Cardiac muscle cell (in vitro differentiated cells and primary cell): ENCODE measurements at regions not wholly inside any gene's neighbourhood (a gene's known extent, or its start where the extent isn't known, plus 50 kb on each side); places are given as distances from the start of the nearest gene placed in this dataset.

ENCODE experiments used
- DNase-seq, 2 donors: peaks; one replicate each; pipeline versions ENCODE4 v3.0.0 to v3.0.0-alpha.2; 2010 to 2017; ENCODE audit warnings: low read depth in 1 of 2, low spot score in 1 of 2
- H3K27ac ChIP-seq: fragments of 200-600 bp; sonication (generic); 2 replicates; pipeline ENCODE4 v1.5.1; 2016
- H3K27me3 ChIP-seq: fragments of 200-600 bp; sonication (generic); 2 replicates; pipeline ENCODE4 v1.6.0; 2016; ENCODE audit warnings: control low read depth
- H3K36me3 ChIP-seq: fragments of 200-600 bp; sonication (generic); 2 replicates; pipeline ENCODE4 v1.5.1; 2016; ENCODE audit warnings: control low read depth
- H3K4me1 ChIP-seq: fragments of 200-600 bp; sonication (generic); 2 replicates; pipeline ENCODE4 v1.8.1; 2017; ENCODE audit warnings: low read depth, mild to moderate bottlenecking, mixed run types
- H3K4me3 ChIP-seq: fragments of 200-600 bp; sonication (generic); 2 replicates; pipeline ENCODE4 v1.5.1; 2016; ENCODE audit warnings: mild to moderate bottlenecking
- H3K9me3 ChIP-seq: fragments of 200-600 bp; sonication (generic); 2 replicates; pipeline ENCODE4 v1.5.1; 2017; ENCODE audit warnings: low read depth, mild to moderate bottlenecking, control low read depth
- TF ChIP-seq, protein P1 (sequence below): IDR thresholded peaks from 2 replicates; pipeline ENCODE4 v1.5.1; 2012; ENCODE audit warnings: low read depth, mild to moderate bottlenecking, low read length

DNA sequence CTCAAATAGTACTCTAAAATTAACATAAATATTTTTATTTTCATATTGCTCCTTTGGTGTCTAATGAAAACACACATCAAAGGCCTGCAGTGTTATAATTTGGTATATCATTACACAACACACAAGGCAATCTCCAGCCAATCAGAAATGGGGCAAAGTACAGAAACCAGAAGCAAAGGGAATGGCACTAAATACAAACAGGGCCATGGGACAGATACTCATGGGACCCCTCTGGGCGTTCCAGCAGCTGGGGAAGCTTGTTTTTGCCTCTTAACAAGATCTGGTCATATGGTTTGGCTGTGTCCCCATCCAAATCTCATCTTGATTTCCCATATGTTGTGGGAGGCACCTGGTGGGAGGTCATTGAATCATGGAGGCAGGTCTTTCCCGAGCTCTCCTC lies 551.8 kb upstream of the NRP1 start:
- Histone ChIP-seq H3K9me3 (no peaks in the 10 kb centered on the region), H3K27ac (no peak overlapping the region), H3K4me1 (peaks cover 4% of the 10 kb centered on the region), H3K27me3 (no peaks in the 10 kb centered on the region), H3K36me3 (no peaks in the 10 kb centered on the region), H3K4me3 (no peak overlapping the region)
- DNase-seq, result no peak
- TF ChIP-seq, protein P1, sequence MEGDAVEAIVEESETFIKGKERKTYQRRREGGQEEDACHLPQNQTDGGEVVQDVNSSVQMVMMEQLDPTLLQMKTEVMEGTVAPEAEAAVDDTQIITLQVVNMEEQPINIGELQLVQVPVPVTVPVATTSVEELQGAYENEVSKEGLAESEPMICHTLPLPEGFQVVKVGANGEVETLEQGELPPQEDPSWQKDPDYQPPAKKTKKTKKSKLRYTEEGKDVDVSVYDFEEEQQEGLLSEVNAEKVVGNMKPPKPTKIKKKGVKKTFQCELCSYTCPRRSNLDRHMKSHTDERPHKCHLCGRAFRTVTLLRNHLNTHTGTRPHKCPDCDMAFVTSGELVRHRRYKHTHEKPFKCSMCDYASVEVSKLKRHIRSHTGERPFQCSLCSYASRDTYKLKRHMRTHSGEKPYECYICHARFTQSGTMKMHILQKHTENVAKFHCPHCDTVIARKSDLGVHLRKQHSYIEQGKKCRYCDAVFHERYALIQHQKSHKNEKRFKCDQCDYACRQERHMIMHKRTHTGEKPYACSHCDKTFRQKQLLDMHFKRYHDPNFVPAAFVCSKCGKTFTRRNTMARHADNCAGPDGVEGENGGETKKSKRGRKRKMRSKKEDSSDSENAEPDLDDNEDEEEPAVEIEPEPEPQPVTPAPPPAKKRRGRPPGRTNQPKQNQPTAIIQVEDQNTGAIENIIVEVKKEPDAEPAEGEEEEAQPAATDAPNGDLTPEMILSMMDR, result no peak

DNA sequence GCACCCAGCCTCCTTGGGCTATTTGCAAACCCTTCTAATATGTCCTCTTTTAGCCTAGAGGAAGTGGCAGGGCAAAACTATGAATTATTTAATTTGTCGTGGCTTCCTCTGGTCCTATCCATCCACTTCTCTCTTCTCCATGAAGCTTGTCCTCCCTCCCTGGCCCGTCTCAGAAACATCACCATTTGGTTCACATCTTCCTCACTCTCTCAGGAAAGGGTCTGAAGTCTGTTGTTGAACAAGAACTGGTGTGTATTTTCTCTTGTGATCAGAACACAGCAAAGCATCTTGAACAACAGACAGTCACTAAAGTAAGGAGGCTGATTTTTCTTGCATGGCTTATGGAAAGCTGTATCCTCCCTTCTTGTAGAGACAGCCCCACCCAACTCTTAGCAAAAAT lies 550.1 kb upstream of the NRP1 start:
- Histone ChIP-seq H3K27ac (no peak overlapping the region), H3K4me3 (no peak overlapping the region), H3K9me3 (no peaks in the 10 kb centered on the region), H3K4me1 (peaks cover 2% of the 10 kb centered on the region), H3K27me3 (no peaks in the 10 kb centered on the region), H3K36me3 (no peaks in the 10 kb centered on the region)
- TF ChIP-seq, protein P1, result no peak
- no peak for DNase-seq

DNA sequence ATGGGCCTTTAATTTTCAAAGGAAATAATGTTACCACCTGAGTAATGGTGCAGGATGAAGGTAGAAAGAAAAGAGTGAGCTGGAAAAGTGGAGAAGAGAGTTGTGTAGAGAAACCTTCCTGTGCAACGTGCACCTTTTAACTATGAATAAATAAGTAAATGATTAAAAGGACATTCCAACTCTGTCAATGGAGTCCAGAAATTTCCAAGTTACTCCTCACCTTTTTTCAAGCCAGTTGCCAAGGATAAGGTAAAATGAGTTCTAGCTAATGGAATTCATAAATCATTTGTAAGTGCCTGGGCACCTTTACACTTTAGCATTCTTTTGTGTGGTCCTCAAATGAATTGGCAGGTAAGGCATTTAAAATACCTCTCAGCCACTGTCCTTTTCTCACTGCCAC lies 549.4 kb upstream of the NRP1 start:
- no peaks in the 10 kb centered on the region for H3K9me3 ChIP-seq
- no peaks in the 10 kb centered on the region for H3K36me3 ChIP-seq
- H3K4me3 ChIP-seq, result no peak overlapping the region
- H3K27me3 ChIP-seq, result no peaks in the 10 kb centered on the region
- no peaks in the 10 kb centered on the region for H3K4me1 ChIP-seq
- TF ChIP-seq, protein P1, result no peak
- no peak overlapping the region for H3K27ac ChIP-seq
- no peak for DNase-seq

DNA sequence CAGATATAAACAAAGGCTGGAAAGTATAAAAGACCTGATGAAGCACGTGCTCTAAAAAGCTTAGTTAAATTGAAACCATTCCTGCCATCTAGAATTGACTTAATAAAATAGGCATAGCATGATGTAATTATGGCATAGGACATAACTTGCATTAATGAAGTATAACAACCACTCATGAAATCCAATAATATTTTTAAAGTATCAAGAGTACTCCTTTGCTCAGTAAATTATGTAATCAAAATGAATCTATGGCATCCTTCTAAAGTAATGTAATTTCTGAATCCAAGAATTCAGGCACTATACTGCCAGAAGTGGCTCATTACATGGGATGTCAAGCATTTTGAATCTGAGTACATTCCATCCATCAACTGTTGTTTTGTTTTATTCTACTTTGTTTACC lies 548.5 kb upstream of the NRP1 start:
- no peaks in the 10 kb centered on the region for H3K36me3 ChIP-seq
- H3K4me1 ChIP-seq, result no peaks in the 10 kb centered on the region
- H3K27ac ChIP-seq, result no peak overlapping the region
- H3K27me3 ChIP-seq, result no peaks in the 10 kb centered on the region
- DNase-seq, result no peak
- no peak overlapping the region for H3K4me3 ChIP-seq
- no peaks in the 10 kb centered on the region for H3K9me3 ChIP-seq
- TF ChIP-seq, protein P1, result no peak

DNA sequence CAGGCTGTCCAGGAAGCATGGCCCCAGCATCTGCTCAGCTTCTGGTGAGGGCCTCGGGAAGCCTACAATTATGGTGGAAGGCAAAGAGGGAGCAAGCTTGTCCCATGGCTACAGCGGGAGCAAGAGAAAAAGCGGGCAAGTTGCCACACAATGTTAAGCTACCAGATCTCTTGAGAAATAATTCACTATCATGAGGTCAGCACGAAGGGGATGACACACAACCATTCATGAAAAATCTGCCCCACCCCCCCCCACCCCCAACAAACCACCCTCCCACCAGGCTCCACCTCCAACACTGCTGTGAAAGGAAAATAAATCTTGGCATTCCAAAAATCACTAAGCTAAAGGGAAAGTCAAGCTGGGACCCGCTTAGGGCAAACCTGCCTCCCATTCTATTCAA lies 545.8 kb upstream of the NRP1 start:
- no peaks in the 10 kb centered on the region for H3K36me3 ChIP-seq
- no peak overlapping the region for H3K4me3 ChIP-seq
- no peaks in the 10 kb centered on the region for H3K9me3 ChIP-seq
- H3K4me1 ChIP-seq, result no peaks in the 10 kb centered on the region
- TF ChIP-seq, protein P1, result no peak
- H3K27me3 ChIP-seq, result no peaks in the 10 kb centered on the region
- peak in 1 of 2 donors; percentile 59 for DNase-seq
- no peak overlapping the region for H3K27ac ChIP-seq

DNA sequence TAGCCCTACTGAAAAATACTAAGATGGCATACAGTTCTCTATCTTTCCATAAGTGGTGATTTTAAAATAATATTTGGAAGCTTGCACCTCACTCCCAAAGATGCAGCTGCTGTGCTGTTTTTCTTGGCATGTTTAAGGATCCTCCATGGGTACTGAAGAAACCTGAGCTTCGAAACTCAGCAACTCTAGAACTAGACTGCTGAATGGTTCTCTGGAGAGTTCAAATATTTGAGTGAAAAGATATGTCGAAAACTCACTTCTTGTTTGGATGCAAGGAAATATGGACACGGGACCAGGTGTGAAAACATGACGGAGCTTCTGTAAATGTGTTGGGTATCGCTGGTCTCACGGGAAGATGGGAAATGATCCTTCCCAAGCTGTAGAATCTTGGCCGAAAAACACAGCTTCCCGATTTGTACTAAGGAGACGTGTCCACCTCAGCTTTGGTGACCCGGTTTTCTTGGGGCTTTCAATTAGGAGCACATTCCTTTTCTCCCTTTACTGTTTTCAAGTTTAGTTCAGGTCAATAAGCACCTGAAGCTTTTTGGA lies 543.8 kb upstream of the NRP1 start:
- Histone ChIP-seq H3K4me1 (no peaks in the 10 kb centered on the region), H3K36me3 (no peaks in the 10 kb centered on the region), H3K9me3 (no peaks in the 10 kb centered on the region), H3K27me3 (no peaks in the 10 kb centered on the region), H3K27ac (no peak overlapping the region), H3K4me3 (no peak overlapping the region)
- DNase-seq, result no peak
- TF ChIP-seq, protein P1, result no peak
